GM12878 (cell line): ENCODE measurements at regions not wholly inside any gene's neighbourhood (a gene's known extent, or its start where the extent isn't known, plus 50 kb on each side); places are given as distances from the start of the nearest gene placed in this dataset.

Source experiments
- ATAC-seq: fragments of 200-7000 bp; cut with Tn5 transposase; 3 replicates; pipeline ENCODE4 v1.9.1; 2020; ENCODE audit warnings: mild to moderate bottlenecking, moderate library complexity
- BruUV-seq: library from RNA; stranded (reverse); fragments of 400-500 nt; replicated peaks from 2 replicates; lab custom pipeline; 2021; lab: Mats Ljungman, UMichigan
- CTCF ChIA-PET: fragments of 300-600 bp; sonication (Branson Sonifier 250); formaldehyde crosslinking; extraction: SDS; loops from one replicate; lab custom pipeline; 2021; ENCODE audit warnings: inconsistent platforms; lab: Yijun Ruan, JAX
- POLR2A ChIA-PET: fragments of 350-600 bp; formaldehyde crosslinking; extraction: SDS; loops from one replicate; lab custom pipeline; 2021; ENCODE audit warnings: inconsistent platforms; lab: Charles Lee
- RAD21 ChIA-PET: fragments of 300-600 bp; sonication (Branson Sonifier 250); formaldehyde crosslinking; loops from one replicate; lab custom pipeline; 2023; ENCODE audit warnings: antibody characterized with exemption; ENCODE audit not compliant: unreplicated experiment; lab: Charles Lee
- SMC1A ChIA-PET: fragments of 300-600 bp; sonication (Branson Sonifier 250); formaldehyde crosslinking; loops from one replicate; lab custom pipeline; 2023; ENCODE audit not compliant: unreplicated experiment, uncharacterized antibody; lab: Charles Lee
- DNase-seq: peaks from one replicate; pipeline ENCODE4 v3.0.0-alpha.2; 2011; ENCODE audit warnings: low read depth, low spot score
- FAIRE-seq: peaks from 3 replicates; lab custom pipeline; 2011; peaks lifted over from hg19 to GRCh38; lab: Jason Lieb, UNC
- H2AFZ ChIP-seq: 2 replicates; pipeline ENCODE4 v1.6.0; 2011; ENCODE audit warnings: low read depth, low read length, control low read depth; ENCODE audit not compliant: control insufficient read depth
- H3K27ac ChIP-seq: 2 replicates; pipeline ENCODE4 v1.5.1; 2011; ENCODE audit warnings: control low read depth; ENCODE audit not compliant: control insufficient read depth, insufficient read depth
- H3K27me3 ChIP-seq, 2 experiments: replicated peaks in 1 of 2; 2 replicates each; pipeline versions ENCODE4 v1.6.0 to v1.6.1; 2011; ENCODE audit warnings: low read length in 1 of 2; ENCODE audit not compliant: control insufficient read depth in 2 of 2, insufficient read depth in 2 of 2
- H3K36me3 ChIP-seq, 2 experiments: 2 replicates each; pipeline ENCODE4 v1.5.1; 2011; ENCODE audit warnings: low read length in 1 of 2; ENCODE audit not compliant: control insufficient read depth in 2 of 2, insufficient read depth in 2 of 2
- H3K4me1 ChIP-seq: 2 replicates; pipeline ENCODE4 v1.6.1; 2011; ENCODE audit warnings: mild to moderate bottlenecking, low read length, moderate library complexity, mixed read lengths; ENCODE audit not compliant: control insufficient read depth, insufficient read depth
- H3K4me2 ChIP-seq: 2 replicates; pipeline ENCODE4 v1.6.0; 2011; ENCODE audit warnings: control low read depth; ENCODE audit not compliant: control insufficient read depth, insufficient read depth
- H3K4me3 ChIP-seq: fragments of 200-600 bp; sonication (generic); 2 replicates; pipeline ENCODE4 v1.5.1; 2016
- H3K79me2 ChIP-seq: 2 replicates; pipeline ENCODE4 v1.6.0; 2011; ENCODE audit warnings: low read length; ENCODE audit not compliant: control insufficient read depth, insufficient read depth
- H3K9ac ChIP-seq: 2 replicates; pipeline ENCODE4 v1.8.0; 2011; ENCODE audit warnings: low read length, control low read depth, mixed read lengths; ENCODE audit not compliant: control insufficient read depth, insufficient read depth
- H3K9me3 ChIP-seq: replicated peaks from 3 replicates; pipeline ENCODE4 v1.5.1; 2011; ENCODE audit warnings: mild to moderate bottlenecking, low read length; ENCODE audit not compliant: control insufficient read depth, insufficient read depth
- H4K20me1 ChIP-seq: 2 replicates; pipeline ENCODE4 v1.6.0; 2011; ENCODE audit not compliant: control insufficient read depth, insufficient read depth
- ATF7 ChIP-seq: fragments of 450-650 bp; IDR thresholded peaks from 2 replicates; pipeline ENCODE4 v1.6.1; 2016; ENCODE audit warnings: low read depth, mild to moderate bottlenecking
- CREM ChIP-seq: IDR thresholded peaks from 2 replicates; pipeline ENCODE4 v1.6.1; 2014; ENCODE audit warnings: antibody characterized with exemption, low read depth
- MEF2A ChIP-seq: IDR thresholded peaks from 2 replicates; pipeline ENCODE4 v1.6.1; 2011; ENCODE audit warnings: low read depth, mild to moderate bottlenecking, low read length, moderate library complexity; ENCODE audit not compliant: insufficient read depth
- SRF ChIP-seq, 2 experiments: IDR thresholded peaks; 2 replicates each; pipeline ENCODE4 v1.6.1; 2011; ENCODE audit warnings: low read depth in 2 of 2, low read length in 2 of 2, mild to moderate bottlenecking in 1 of 2, moderate library complexity in 1 of 2
- TCF12 ChIP-seq: IDR thresholded peaks from 2 replicates; pipeline ENCODE4 v1.6.1; 2011; ENCODE audit warnings: low read depth, mild to moderate bottlenecking, low read length
- WGBS: methylation state at CpG from one replicate; pipeline ENCODE4 v1.1.6; 2016; ENCODE audit warnings: low lambda C conversion rate; ENCODE audit not compliant: insufficient replicate concordance, insufficient coverage; ENCODE audit errors: missing lambda C conversion rate; 5-methylcytosine and 5-hydroxymethylcytosine counted together
- in situ Hi-C: fragments of 300-500 bp; cut with MboI; formaldehyde crosslinking; loops from 9 replicates; pipeline ENCODE4 v1.14.3; 2018; ENCODE audit warnings: mixed read lengths
- intact Hi-C: fragments of 100-400 bp; cut with micrococcal nuclease; formaldehyde crosslinking; loops from one replicate; pipeline ENCODE4 v1.14.2; 2022; ENCODE audit not compliant: unreplicated experiment
- TF ChIP-seq, protein P1 (sequence below): IDR thresholded peaks from 2 replicates; pipeline ENCODE4 v1.6.1; 2012; ENCODE audit warnings: mild to moderate bottlenecking, low read depth, low read length
- TF ChIP-seq, protein P2 (sequence below): IDR thresholded peaks from 2 replicates; pipeline ENCODE4 v1.6.1; 2011; ENCODE audit warnings: borderline replicate concordance, low read depth, mild to moderate bottlenecking, moderate library complexity, mixed read lengths, low read length; ENCODE audit not compliant: insufficient read depth; ENCODE audit errors: extremely low read length

GRCh38 chr7:15860264-15860949, 173.9 kb upstream of the MEOX2 start:
- in situ Hi-C loops (no loop called here), intact Hi-C loops (no loop called here)
- H4K20me1 ChIP-seq: no peaks in the 10 kb centered on the region
- no peak overlapping the region for H3K27ac ChIP-seq
- no peaks in the 10 kb centered on the region for H3K9me3 ChIP-seq
- BruUV-seq: no TSS peak
- DNase-seq (no peak), ATAC-seq (no peak), FAIRE-seq (no peak)
- H3K9ac ChIP-seq: no peak overlapping the region
- TF ChIP-seq CREM: no peak
- TF ChIP-seq, protein P1, sequence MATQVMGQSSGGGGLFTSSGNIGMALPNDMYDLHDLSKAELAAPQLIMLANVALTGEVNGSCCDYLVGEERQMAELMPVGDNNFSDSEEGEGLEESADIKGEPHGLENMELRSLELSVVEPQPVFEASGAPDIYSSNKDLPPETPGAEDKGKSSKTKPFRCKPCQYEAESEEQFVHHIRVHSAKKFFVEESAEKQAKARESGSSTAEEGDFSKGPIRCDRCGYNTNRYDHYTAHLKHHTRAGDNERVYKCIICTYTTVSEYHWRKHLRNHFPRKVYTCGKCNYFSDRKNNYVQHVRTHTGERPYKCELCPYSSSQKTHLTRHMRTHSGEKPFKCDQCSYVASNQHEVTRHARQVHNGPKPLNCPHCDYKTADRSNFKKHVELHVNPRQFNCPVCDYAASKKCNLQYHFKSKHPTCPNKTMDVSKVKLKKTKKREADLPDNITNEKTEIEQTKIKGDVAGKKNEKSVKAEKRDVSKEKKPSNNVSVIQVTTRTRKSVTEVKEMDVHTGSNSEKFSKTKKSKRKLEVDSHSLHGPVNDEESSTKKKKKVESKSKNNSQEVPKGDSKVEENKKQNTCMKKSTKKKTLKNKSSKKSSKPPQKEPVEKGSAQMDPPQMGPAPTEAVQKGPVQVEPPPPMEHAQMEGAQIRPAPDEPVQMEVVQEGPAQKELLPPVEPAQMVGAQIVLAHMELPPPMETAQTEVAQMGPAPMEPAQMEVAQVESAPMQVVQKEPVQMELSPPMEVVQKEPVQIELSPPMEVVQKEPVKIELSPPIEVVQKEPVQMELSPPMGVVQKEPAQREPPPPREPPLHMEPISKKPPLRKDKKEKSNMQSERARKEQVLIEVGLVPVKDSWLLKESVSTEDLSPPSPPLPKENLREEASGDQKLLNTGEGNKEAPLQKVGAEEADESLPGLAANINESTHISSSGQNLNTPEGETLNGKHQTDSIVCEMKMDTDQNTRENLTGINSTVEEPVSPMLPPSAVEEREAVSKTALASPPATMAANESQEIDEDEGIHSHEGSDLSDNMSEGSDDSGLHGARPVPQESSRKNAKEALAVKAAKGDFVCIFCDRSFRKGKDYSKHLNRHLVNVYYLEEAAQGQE: no peak
- no peak for TF ChIP-seq TCF12
- no peak for TF ChIP-seq SRF (IDR thresholded peaks at IDR 0.05; ENCODE audit: low read depth in 2 of 2, low read length in 2 of 2)
- TF ChIP-seq ATF7: no peak
- TF ChIP-seq, protein P2, sequence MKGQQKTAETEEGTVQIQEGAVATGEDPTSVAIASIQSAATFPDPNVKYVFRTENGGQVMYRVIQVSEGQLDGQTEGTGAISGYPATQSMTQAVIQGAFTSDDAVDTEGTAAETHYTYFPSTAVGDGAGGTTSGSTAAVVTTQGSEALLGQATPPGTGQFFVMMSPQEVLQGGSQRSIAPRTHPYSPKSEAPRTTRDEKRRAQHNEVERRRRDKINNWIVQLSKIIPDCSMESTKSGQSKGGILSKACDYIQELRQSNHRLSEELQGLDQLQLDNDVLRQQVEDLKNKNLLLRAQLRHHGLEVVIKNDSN: no peak
- TF ChIP-seq MEF2A: no peak
- H3K4me1 ChIP-seq: no peaks in the 10 kb centered on the region
- RAD21 ChIA-PET: no interaction called here
- no peak overlapping the region for H3K4me2 ChIP-seq
- CTCF ChIA-PET: no interaction called here
- no peak overlapping the region for H3K4me3 ChIP-seq
- POLR2A ChIA-PET: no interaction called here
- H2AFZ ChIP-seq: no peak overlapping the region
- SMC1A ChIA-PET: no interaction called here
- no peaks in the 10 kb centered on the region for H3K79me2 ChIP-seq
- 0% methylated on average over 1 of the region's 1 CpG for WGBS
- H3K36me3 ChIP-seq: no peaks in the 10 kb centered on the region
- no peaks in the 10 kb centered on the region for H3K27me3 ChIP-seq
